GM12878 (cell line): ENCODE measurements at regions not wholly inside any gene's neighbourhood (a gene's known extent, or its start where the extent isn't known, plus 50 kb on each side); places are given as distances from the start of the nearest gene placed in this dataset.

Experiments used
- EGR1 ChIP-seq, 2 experiments: IDR thresholded peaks; 1 replicate in 1 of 2; 2 replicates in 1 of 2; pipeline ENCODE4 v1.6.1; 2011 to 2012; ENCODE audit warnings: low read depth in 2 of 2, low read length in 2 of 2, borderline replicate concordance in 1 of 2, mild to moderate bottlenecking in 1 of 2, moderate library complexity in 1 of 2
- EZH2 ChIP-seq: IDR thresholded peaks from 2 replicates; pipeline ENCODE4 v1.6.1; 2012; ENCODE audit warnings: low read depth, mild to moderate bottlenecking, control low read depth, inconsistent platforms, low read length, borderline replicate concordance; ENCODE audit not compliant: control insufficient read depth
- FOXM1 ChIP-seq: IDR thresholded peaks from 2 replicates; pipeline ENCODE4 v1.6.1; 2012; ENCODE audit warnings: low read depth, mild to moderate bottlenecking, inconsistent platforms, low read length, moderate library complexity
- HDAC2 ChIP-seq: fragments of 200-600 bp; sonication (generic); IDR thresholded peaks from 2 replicates; pipeline ENCODE4 v1.6.1; 2017
- IKZF1 ChIP-seq: fragments of 450-650 bp; conservative IDR thresholded peaks from 2 replicates; pipeline ENCODE4 v1.6.1; 2017; ENCODE audit warnings: antibody characterized with exemption, mild to moderate bottlenecking
- MLLT1 ChIP-seq: fragments of 450-650 bp; IDR thresholded peaks from 2 replicates; pipeline ENCODE4 v1.6.1; 2016; ENCODE audit warnings: mild to moderate bottlenecking
- MTA3 ChIP-seq: IDR thresholded peaks from 2 replicates; pipeline ENCODE4 v1.6.1; 2012; ENCODE audit warnings: low read length, inconsistent platforms, borderline replicate concordance
- NFYA ChIP-seq: IDR thresholded peaks from 2 replicates; pipeline ENCODE4 v1.6.1; 2011; ENCODE audit warnings: low read depth, mild to moderate bottlenecking, low read length, improper control_type of control experiment, borderline replicate concordance
- NR2F1 ChIP-seq: fragments of 450-650 bp; conservative IDR thresholded peaks from 2 replicates; pipeline ENCODE4 v1.6.1; 2017; ENCODE audit warnings: mild to moderate bottlenecking
- PML ChIP-seq: IDR thresholded peaks from 2 replicates; pipeline ENCODE4 v1.6.1; 2012; ENCODE audit warnings: low read length, inconsistent platforms
- RELA ChIP-seq: fragments of 450-650 bp; IDR thresholded peaks from 2 replicates; pipeline ENCODE4 v1.8.0; 2014; ENCODE audit warnings: borderline replicate concordance; ENCODE audit not compliant: partially characterized antibody
- TCF3 ChIP-seq: IDR thresholded peaks from 2 replicates; pipeline ENCODE4 v1.6.1; 2012; ENCODE audit warnings: low read depth, mild to moderate bottlenecking, low read length, borderline replicate concordance; ENCODE audit not compliant: insufficient read depth
- ZNF217 ChIP-seq: fragments of 450-650 bp; IDR thresholded peaks from 2 replicates; pipeline ENCODE4 v1.6.1; 2017; ENCODE audit warnings: antibody characterized with exemption, mild to moderate bottlenecking
- ZZZ3 ChIP-seq: IDR thresholded peaks from 2 replicates; pipeline ENCODE4 v1.6.1; 2011; ENCODE audit warnings: low read depth; ENCODE audit not compliant: control insufficient read depth, insufficient read length
- TF ChIP-seq, protein P1 (sequence below): fragments of 450-650 bp; formaldehyde crosslinking; IDR thresholded peaks from 2 replicates; pipeline ENCODE4 v1.4.0; 2020; ENCODE audit warnings: mild to moderate bottlenecking, moderate library complexity

DNA sequence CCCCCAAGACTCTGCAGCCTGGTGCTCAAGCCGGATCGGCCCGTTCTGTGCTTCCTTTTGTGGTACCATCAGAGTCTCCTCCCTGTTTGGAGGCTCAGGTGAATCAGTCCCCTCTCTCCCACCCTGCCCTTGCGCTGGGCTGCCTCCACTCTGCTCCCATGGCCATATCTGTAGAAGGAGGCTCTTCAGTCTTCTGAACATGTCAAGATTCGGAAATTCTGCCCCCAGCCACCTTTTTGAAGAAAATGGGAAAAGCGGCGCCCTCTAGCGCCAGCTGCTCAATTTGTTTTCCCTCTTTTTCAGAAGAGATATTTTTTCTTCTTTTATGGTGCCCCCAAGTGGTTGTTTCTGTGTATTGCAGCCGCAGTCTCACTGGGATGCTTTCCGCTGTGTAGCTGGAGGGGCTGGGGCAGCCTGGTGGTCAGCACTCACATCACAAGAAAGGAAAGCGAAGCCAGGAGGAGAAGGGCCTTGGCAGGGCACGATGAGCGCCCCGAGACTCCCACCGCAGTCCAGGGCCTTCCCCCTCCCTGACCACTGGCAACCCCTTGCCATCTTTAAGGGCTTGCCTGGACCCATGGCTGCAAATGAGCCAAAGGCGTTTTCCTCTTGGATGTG lies 58.4 kb upstream of the CACNA1E start (continued):
- no peak; the same call in 1 of the 2 replicates for TF ChIP-seq NR2F1
- TF ChIP-seq, protein P1, sequence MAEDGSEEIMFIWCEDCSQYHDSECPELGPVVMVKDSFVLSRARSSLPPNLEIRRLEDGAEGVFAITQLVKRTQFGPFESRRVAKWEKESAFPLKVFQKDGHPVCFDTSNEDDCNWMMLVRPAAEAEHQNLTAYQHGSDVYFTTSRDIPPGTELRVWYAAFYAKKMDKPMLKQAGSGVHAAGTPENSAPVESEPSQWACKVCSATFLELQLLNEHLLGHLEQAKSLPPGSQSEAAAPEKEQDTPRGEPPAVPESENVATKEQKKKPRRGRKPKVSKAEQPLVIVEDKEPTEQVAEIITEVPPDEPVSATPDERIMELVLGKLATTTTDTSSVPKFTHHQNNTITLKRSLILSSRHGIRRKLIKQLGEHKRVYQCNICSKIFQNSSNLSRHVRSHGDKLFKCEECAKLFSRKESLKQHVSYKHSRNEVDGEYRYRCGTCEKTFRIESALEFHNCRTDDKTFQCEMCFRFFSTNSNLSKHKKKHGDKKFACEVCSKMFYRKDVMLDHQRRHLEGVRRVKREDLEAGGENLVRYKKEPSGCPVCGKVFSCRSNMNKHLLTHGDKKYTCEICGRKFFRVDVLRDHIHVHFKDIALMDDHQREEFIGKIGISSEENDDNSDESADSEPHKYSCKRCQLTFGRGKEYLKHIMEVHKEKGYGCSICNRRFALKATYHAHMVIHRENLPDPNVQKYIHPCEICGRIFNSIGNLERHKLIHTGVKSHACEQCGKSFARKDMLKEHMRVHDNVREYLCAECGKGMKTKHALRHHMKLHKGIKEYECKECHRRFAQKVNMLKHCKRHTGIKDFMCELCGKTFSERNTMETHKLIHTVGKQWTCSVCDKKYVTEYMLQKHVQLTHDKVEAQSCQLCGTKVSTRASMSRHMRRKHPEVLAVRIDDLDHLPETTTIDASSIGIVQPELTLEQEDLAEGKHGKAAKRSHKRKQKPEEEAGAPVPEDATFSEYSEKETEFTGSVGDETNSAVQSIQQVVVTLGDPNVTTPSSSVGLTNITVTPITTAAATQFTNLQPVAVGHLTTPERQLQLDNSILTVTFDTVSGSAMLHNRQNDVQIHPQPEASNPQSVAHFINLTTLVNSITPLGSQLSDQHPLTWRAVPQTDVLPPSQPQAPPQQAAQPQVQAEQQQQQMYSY = no peak
- no peak for TF ChIP-seq ZNF217
- no peak for TF ChIP-seq NFYA
- 0 out of 2 replicates have a peak, but pooled peaks have one; percentile 32 for TF ChIP-seq MLLT1
- no peak for TF ChIP-seq RELA
- TF ChIP-seq ZZZ3 = no peak
- no peak for TF ChIP-seq MTA3
- peak; percentile 71 for TF ChIP-seq FOXM1
- TF ChIP-seq PML = no peak
- TF ChIP-seq HDAC2 = no peak
- no peak for TF ChIP-seq TCF3
- peak; percentile 1; the same call in 1 of the 2 replicates for TF ChIP-seq IKZF1
- no peak for TF ChIP-seq EGR1 (IDR thresholded peaks at IDR 0.05; ENCODE audit: borderline replicate concordance in 1 of 2, low read depth in 2 of 2, low read length in 2 of 2)
- TF ChIP-seq EZH2 = no peak
